Activated naive CD4-positive, alpha-beta T cell treated with anti-CD3 and anti-CD28 coated beads for 36 hours (primary cell): ENCODE measurements at regions not wholly inside any gene's neighbourhood (a gene's known extent, or its start where the extent isn't known, plus 50 kb on each side); places are given as distances from the start of the nearest gene placed in this dataset.

Experiments
- CTCF ChIA-PET: fragments of 350-600 bp; sonication (Branson Sonifier 250); formaldehyde crosslinking; loops from one replicate; lab custom pipeline; 2021; ENCODE audit warnings: antibody characterized with exemption; lab: Charles Lee
- DNase-seq: peaks from one replicate; pipeline ENCODE4 v3.0.0-alpha.2; 2020
- H3K27ac Mint-ChIP-seq: one replicate; pipeline ENCODE4 v1.8.0; 2021; ENCODE audit warnings: mild to moderate bottlenecking, mixed read lengths
- H3K27me3 Mint-ChIP-seq: one replicate; pipeline ENCODE4 v1.8.0; 2021; ENCODE audit warnings: low read depth, mixed read lengths
- H3K36me3 Mint-ChIP-seq: one replicate; pipeline ENCODE4 v1.8.0; 2021; ENCODE audit warnings: low read depth, mixed read lengths
- H3K4me1 Mint-ChIP-seq: one replicate; pipeline ENCODE4 v1.8.0; 2021; ENCODE audit warnings: low read depth, mixed read lengths
- H3K4me3 Mint-ChIP-seq: one replicate; pipeline ENCODE4 v1.8.0; 2021; ENCODE audit warnings: mild to moderate bottlenecking, moderate library complexity, mixed read lengths
- H3K9me3 Mint-ChIP-seq: one replicate; pipeline ENCODE4 v1.8.0; 2021; ENCODE audit warnings: mixed read lengths
- intact Hi-C: fragments of 100-400 bp; cut with micrococcal nuclease; formaldehyde crosslinking; loops from one replicate; pipeline ENCODE4 v1.15.1; 2023

DNA sequence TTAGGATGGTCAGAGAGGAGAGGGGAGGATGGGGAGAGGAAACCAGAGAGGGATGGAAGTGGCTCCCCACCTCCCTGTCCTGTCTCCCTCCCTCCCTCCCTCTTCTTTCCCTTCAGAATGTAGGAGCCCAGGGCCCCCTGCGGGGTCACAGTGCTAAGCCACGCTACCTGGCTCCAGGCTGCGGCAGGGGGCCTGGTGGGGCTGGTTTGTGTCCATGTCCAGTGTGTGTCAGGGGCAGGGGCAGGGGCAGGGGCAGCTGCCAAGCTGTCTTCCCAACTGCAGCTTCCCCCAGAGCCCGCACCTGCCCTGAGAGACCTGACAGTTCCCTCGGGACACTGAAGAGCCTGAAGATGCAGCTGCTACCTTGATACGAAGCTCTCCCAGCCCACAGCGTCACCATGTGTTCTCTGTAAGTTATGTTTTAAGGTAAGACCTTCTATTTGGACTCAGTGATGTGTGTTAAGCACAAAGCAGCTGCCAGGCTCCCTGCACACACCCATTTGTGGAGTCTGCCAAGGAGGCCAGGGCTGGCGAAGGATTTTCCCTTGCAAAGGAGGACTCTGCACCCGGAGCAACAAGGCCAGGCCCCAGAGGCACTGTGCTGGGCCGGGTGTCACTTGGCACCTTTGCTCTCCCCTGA is 121.8 kb upstream of the SMAD3 start:
- no peak for DNase-seq
- Mint-ChIP-seq H3K27me3 (no peaks in the 10 kb centered on the region), H3K9me3 (no peaks in the 10 kb centered on the region), H3K36me3 (no peaks in the 10 kb centered on the region), H3K4me3 (no peak overlapping the region), H3K27ac (no peak overlapping the region), H3K4me1 (peaks cover 10% of the 10 kb centered on the region)
- intact Hi-C loops = no loop called here
- CTCF ChIA-PET = interaction anchor here (1.2 kb wide), 1 partner anchor 361 kb away, joined by 4 read pairs; no protein-coding TSS in a partner anchor

- CTCF ChIA-PET = interaction anchor here (0.7 to 1.3 kb wide), 3 partner anchors 11 to 360 kb away, joined by 4 to 8 read pairs (median 5); no protein-coding TSS in a partner anchor
- DNase-seq = no peak
- Mint-ChIP-seq H3K4me3 (no peak overlapping the region), H3K27me3 (no peaks in the 10 kb centered on the region), H3K4me1 (peaks cover 10% of the 10 kb centered on the region), H3K27ac (no peak overlapping the region), H3K36me3 (no peaks in the 10 kb centered on the region), H3K9me3 (no peaks in the 10 kb centered on the region)
- intact Hi-C loops = no loop called here
These were observed 121.3 kb upstream of the SMAD3 start for GRCh38 chr15:66944121-66944520.

- Mint-ChIP-seq H3K36me3 (no peaks in the 10 kb centered on the region), H3K4me1 (peaks cover 7% of the 10 kb centered on the region), H3K9me3 (no peaks in the 10 kb centered on the region), H3K4me3 (no peak overlapping the region), H3K27ac (no peak overlapping the region), H3K27me3 (no peaks in the 10 kb centered on the region)
- intact Hi-C loops = loop anchor here (5.0 kb wide), 1 partner anchor 297 kb away; no protein-coding TSS in a partner anchor
- CTCF ChIA-PET = interaction anchor here (0.6 to 2.7 kb wide), 5 partner anchors 147 to 489 kb away, joined by 3 to 24 read pairs (median 7); no protein-coding TSS in a partner anchor
- no peak for DNase-seq
These were observed 120.1 kb upstream of the SMAD3 start for GRCh38 chr15:66945286-66945685.

DNA sequence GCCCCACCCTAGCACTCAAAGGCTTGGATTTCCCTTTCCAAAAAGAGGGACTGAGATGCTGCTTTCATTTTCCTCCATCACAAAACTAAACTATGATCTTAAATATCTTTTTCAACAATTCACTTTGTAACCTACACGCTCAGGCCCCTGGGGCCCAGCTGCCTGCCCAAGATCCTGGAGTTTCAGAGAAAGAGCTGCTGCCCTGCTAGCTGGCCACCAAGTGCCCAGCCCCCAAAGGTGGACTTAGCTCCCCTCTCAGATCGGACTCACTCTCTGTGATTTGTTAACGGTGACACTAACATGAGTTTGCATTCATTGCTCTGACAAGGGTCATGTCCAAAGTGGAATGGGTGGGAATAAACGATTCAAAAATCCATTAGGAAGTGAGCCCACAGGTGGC is 119.6 kb upstream of the SMAD3 start:
- no peaks in the 10 kb centered on the region for H3K36me3 Mint-ChIP-seq
- intact Hi-C loops = loop anchor here (1.0 to 5.0 kb wide), 6 partner anchors 235 to 890 kb away; no protein-coding TSS in a partner anchor
- no peak overlapping the region for H3K27ac Mint-ChIP-seq
- H3K4me1 Mint-ChIP-seq = peaks cover 2% of the 10 kb centered on the region
- CTCF ChIA-PET = interaction anchor here (0.5 to 3.6 kb wide), 14 partner anchors 23 to 488 kb away, joined by 3 to 44 read pairs (median 3); no protein-coding TSS in a partner anchor
- no peaks in the 10 kb centered on the region for H3K9me3 Mint-ChIP-seq
- no peak overlapping the region for H3K4me3 Mint-ChIP-seq
- no peak for DNase-seq
- H3K27me3 Mint-ChIP-seq = no peaks in the 10 kb centered on the region

- CTCF ChIA-PET = interaction anchor here (0.6 to 3.6 kb wide), 35 partner anchors 16 to 1159 kb away, joined by 3 to 44 read pairs (median 3); no protein-coding TSS in a partner anchor
- Mint-ChIP-seq H3K4me1 (no peaks in the 10 kb centered on the region), H3K4me3 (no peak overlapping the region), H3K36me3 (no peaks in the 10 kb centered on the region), H3K27me3 (no peaks in the 10 kb centered on the region), H3K9me3 (no peaks in the 10 kb centered on the region), H3K27ac (no peak overlapping the region)
- DNase-seq = peak; percentile 85
- intact Hi-C loops = loop anchor here (1.0 to 5.0 kb wide), 6 partner anchors 234 to 890 kb away; no protein-coding TSS in a partner anchor
These were observed 118.7 kb upstream of the SMAD3 start for GRCh38 chr15:66946578-66947164.

DNA sequence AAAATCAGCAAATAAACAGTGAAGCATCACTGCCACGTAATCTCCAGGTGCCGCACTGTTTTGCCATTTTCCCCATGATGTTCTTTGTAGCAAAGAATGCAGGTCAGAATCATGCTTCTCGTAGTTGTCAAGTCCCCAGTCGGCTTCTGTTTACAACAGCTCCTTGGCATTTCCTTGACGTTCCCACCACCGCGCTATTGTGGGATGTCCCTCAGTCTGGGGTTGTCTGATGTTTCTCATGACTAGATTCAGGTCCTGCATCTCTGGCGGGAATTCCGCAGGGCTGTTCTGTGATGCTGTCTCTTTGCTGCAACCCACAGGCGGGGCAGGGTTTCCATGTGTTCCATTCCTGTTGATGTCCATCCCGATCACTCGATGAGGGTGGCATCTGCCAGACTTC is 117.9 kb upstream of the SMAD3 start:
- no peaks in the 10 kb centered on the region for H3K27me3 Mint-ChIP-seq
- intact Hi-C loops = loop anchor here (2.0 to 5.0 kb wide), 2 partner anchors 233 to 295 kb away; no protein-coding TSS in a partner anchor

DNA sequence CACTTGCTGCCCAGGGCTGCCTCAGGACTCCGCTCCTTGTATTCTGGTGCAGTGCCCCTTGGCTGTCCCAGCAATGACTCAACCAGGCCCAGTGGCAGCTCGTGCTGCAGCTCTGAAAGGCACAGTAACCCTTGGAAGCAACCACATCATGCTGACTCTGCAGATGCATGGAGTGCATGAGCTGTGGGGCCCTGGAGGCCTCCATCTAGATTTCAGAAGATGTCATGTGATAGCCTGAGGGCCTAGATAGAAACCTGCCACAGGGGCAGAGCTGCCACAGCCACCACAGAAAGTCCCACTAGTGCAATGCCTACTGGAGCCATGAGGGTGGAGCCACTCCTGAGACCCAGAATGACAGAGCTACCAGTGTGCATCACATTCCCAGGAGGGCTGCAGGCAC is 117.1 kb upstream of the SMAD3 start:
- H3K4me3 Mint-ChIP-seq = no peak overlapping the region
- no peaks in the 10 kb centered on the region for H3K27me3 Mint-ChIP-seq
- CTCF ChIA-PET = interaction anchor here (0.7 to 3.6 kb wide), 5 partner anchors 14 to 485 kb away, joined by 3 to 44 read pairs (median 3); no protein-coding TSS in a partner anchor
- no peak for DNase-seq
- H3K36me3 Mint-ChIP-seq = no peaks in the 10 kb centered on the region
- intact Hi-C loops = loop anchor here (1.0 to 5.0 kb wide), 2 partner anchors 133 to 294 kb away; no protein-coding TSS in a partner anchor
- H3K9me3 Mint-ChIP-seq = no peaks in the 10 kb centered on the region
- no peak overlapping the region for H3K27ac Mint-ChIP-seq
- no peaks in the 10 kb centered on the region for H3K4me1 Mint-ChIP-seq

More for the DNA sequence above, 117.9 kb upstream of the SMAD3 start:
- Mint-ChIP-seq H3K36me3 (no peaks in the 10 kb centered on the region), H3K27ac (no peak overlapping the region), H3K4me3 (no peak overlapping the region), H3K4me1 (no peaks in the 10 kb centered on the region), H3K9me3 (no peaks in the 10 kb centered on the region)
- no peak for DNase-seq
- CTCF ChIA-PET = interaction anchor here (0.7 to 3.6 kb wide), 14 partner anchors 15 to 490 kb away, joined by 3 to 44 read pairs (median 4); no protein-coding TSS in a partner anchor

DNA sequence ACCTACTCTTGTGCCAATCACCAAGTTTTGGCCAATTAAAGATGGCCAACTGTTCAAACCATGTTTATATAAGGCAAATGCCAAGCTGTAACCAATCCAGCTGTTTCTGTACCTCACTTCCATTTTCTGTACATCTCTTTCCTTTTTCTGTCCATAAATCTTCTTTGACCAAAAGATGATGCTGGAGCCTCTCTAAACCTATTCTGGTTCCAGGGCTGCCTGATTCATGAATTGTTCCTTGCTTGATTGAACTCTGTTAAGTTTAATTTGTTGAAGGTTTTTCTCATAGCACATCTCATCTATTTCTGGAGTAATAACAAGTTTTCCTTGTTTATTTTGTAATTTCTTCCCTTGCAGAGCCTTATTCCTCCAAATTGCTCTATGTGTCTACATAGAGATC is 115.3 kb upstream of the SMAD3 start:
- intact Hi-C loops = no loop called here
- no peaks in the 10 kb centered on the region for H3K36me3 Mint-ChIP-seq
- DNase-seq = no peak
- no peaks in the 10 kb centered on the region for H3K9me3 Mint-ChIP-seq
- H3K4me1 Mint-ChIP-seq = no peaks in the 10 kb centered on the region
- CTCF ChIA-PET = interaction anchor here (0.6 to 1.4 kb wide), 4 partner anchors 13 to 434 kb away, joined by 3 to 5 read pairs (median 4); no protein-coding TSS in a partner anchor
- no peaks in the 10 kb centered on the region for H3K27me3 Mint-ChIP-seq
- H3K4me3 Mint-ChIP-seq = no peak overlapping the region
- no peak overlapping the region for H3K27ac Mint-ChIP-seq

- Mint-ChIP-seq H3K4me1 (peaks cover 2% of the 10 kb centered on the region), H3K27ac (no peak overlapping the region), H3K9me3 (no peaks in the 10 kb centered on the region), H3K27me3 (no peaks in the 10 kb centered on the region), H3K36me3 (no peaks in the 10 kb centered on the region), H3K4me3 (no peak overlapping the region)
- no peak for DNase-seq
- intact Hi-C loops = no loop called here
- CTCF ChIA-PET = no interaction called here
These were observed 113.7 kb upstream of the SMAD3 start for GRCh38 chr15:66951531-66952320.

DNA sequence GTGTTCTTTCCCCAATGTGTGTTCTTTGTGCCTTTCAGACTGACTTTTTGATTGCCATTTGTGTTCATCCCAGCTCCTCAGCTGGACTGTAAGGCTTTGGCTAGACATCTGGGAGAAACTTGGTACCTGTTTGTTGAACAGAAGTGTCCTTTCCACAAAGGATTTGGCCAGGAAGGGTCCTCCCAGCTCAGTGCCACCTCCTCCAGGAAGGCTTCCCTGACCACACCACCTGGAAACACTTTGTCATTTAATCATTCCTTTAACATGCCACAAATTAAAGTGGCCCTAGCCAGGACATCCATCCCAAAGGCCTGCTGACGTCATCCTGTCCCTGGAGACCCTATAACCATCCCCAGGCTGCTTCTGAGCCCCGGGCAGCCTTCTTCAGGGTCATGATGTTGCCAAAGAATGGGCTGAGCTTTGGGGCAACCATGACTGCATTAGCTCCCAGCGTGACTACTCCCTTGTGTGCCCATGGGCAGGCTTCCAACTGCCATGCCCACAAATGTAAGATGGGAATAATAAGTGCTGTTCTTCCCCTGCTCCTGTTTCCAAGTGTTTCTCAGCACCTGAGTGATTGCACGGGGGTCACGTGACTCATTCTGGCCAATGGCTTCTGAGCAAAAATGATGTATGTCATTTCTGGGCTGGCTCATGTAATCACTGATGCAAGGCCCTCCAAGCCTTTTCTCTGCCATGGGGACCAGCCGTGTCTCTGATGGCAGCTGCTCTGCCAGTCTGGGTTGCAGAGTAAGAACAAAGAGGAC is 112.5 kb upstream of the SMAD3 start:
- Mint-ChIP-seq H3K9me3 (no peaks in the 10 kb centered on the region), H3K4me1 (peaks cover 2% of the 10 kb centered on the region), H3K27ac (no peak overlapping the region), H3K36me3 (no peaks in the 10 kb centered on the region), H3K27me3 (no peaks in the 10 kb centered on the region), H3K4me3 (no peak overlapping the region)
- DNase-seq = no peak
- CTCF ChIA-PET = interaction anchor here (0.6 to 0.8 kb wide), 2 partner anchors 12 to 39 kb away, joined by 3 read pairs; no protein-coding TSS in a partner anchor
- intact Hi-C loops = no loop called here

DNA sequence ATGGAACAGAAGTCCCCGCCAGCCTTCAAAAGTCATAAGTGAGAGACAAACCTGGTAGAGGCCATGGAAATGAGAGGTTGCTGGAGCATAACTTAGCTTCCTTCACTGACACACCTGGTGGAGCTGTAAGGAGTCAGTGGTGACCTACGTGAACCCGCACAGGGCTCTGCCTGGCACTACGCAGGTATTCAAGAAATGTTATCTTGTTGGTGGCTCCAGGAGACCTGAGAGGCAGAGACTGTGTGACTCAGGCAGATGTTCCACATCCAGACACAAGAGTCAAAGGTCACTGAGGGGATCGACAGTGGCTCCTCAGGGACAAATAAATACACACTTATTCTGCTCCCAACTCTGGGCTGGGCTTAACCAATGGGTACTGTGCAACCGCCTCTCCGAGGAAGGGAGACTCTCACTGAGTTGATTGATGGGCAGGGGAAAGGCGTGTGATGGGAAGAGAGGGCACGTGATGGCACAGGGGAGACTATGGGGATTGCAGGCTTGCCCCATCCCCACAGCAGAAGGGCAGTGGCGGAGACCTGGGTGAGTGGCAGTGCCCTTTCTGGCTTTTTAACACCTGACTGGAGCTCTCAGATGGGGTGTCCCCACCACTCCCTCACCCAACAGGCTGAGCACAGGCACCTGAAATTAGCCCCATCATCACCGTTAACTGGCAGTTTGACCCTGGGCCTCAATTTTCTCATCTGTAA is 111.7 kb upstream of the SMAD3 start:
- intact Hi-C loops = no loop called here
- CTCF ChIA-PET = interaction anchor here (0.8 kb wide), 1 partner anchor 12 kb away, joined by 3 read pairs; no protein-coding TSS in a partner anchor
- no peak for DNase-seq
- H3K27me3 Mint-ChIP-seq = no peaks in the 10 kb centered on the region
- H3K4me3 Mint-ChIP-seq = no peak overlapping the region
- no peak overlapping the region for H3K27ac Mint-ChIP-seq
- peaks cover 2% of the 10 kb centered on the region for H3K4me1 Mint-ChIP-seq
- no peaks in the 10 kb centered on the region for H3K36me3 Mint-ChIP-seq
- H3K9me3 Mint-ChIP-seq = no peaks in the 10 kb centered on the region
